ENCODE measurements at regions not wholly inside any gene's neighbourhood (a gene's known extent, or its start where the extent isn't known, plus 50 kb on each side); places are given as distances from the start of the nearest gene placed in this dataset.
"Not testable (repeated sequence)": the region's sequence is repeated elsewhere in the genome, so short reads cannot be mapped to it uniquely, and the experiment has no call there.

DNA sequence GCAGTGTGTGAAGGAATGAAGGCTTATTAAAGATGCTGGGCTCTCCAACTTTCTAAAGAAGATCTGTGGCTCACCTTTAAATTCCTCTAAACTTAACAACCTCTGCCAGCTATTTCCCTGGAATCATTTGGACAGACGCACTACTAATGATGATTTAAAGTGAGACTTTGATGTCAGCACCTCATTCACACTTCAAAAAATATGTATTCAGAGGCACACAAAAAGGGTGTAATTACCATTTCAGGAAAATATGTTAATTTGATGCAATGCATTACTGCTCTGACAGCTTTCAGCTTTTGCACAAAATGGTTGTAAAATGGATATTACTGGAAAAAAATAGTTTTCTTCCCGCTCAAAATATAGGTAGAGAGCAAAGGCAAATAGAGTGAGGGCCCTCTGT is 423.9 kb upstream of the ASIC2 start:
- intact Hi-C loops (cut with DNase I): no loop called here
- DNase-seq: no peak

DNA sequence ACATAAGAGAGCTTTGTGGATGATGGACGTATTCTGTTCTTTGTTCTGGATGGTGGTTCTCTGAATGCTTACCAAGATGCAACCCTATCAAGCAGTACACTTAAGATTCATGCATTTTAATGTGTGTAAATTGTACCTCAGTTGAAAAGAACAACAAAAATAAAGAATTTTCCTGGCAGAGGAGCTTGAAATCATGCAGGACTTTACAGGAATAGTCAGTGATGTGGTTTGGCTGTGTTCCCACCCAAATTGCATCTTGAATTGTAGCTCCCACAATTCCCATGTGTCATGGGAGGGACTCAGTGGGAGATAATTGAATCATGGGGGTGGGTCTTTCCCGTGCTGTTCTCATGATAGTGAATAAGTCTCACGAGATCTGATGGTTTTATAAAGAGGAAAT is 430.6 kb upstream of the ASIC2 start:
- DNase-seq; intact Hi-C loops (cut with DNase I): not testable (repeated sequence)

DNA sequence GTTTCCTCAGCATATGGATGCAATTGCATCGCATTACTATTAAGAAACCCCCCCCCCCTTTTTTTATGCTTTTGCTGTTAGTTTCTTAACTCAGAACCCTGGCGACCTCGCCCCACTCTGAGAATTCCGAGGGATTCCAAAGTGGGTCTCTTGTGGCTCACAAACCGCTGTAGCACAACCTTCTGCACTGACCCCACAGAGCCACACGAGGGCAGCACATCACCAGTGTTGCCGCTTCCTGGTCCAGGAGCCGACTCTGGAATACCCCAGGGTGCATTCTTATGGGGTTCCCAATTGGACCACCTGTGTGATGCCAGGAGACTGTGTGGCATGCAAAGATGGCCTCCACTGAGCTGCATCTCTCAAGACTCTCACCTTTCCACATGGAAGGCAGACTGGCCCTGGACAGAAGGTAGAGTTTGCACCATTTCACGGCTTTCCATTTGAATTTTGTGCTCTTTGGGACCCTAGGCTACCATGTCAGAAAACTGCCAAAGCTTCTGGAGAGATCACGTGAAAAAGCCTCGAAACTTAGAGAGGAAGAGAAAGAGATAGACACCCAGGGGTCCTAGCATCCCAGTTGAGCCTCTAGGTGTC is 432.7 kb upstream of the ASIC2 start:
- DNase-seq: peak in 35 of 42 donors; percentile 8 to 77 (median 32)
- intact Hi-C loops (cut with DNase I): no loop called here

DNA sequence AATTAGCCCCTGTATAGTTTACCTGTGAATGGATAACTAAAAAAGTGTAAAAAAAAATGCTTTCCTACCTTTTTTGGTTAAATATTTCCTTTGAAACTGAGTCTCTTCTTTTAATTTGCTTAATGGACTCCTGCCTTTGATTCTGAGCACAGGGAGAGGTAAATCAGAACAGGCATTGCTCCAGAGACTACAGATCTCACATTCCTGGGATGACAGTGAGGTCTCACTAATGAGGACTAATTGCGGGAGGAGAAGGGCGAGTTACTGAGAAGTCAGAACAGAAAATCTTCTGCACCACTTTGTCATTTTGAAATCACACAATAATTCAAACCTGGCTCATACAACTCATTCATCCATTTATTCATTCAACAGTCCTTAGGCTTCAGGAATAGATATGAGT is 437.0 kb upstream of the ASIC2 start:
- intact Hi-C loops (cut with DNase I): no loop called here
- no peak for DNase-seq

DNA sequence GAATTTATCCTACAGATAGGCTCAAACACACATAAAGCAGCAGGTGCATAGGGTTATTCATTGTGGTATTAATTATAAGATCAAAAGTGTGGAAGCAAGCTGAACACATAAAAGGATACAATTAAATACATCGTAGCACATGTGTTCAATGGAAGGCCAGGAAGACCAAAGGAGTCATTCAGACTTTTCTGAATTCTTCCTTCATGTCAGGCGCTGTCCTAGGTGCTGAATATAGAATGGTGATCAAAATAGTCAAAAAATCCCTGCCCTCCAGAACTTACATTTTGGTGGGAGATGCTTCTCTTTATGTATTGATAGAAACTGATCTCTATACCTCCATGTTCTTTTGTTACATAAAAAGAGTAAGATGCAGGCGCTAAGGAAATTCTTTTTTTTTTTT is 439.0 kb upstream of the ASIC2 start:
- DNase-seq: no peak
- intact Hi-C loops (cut with DNase I): no loop called here

DNA sequence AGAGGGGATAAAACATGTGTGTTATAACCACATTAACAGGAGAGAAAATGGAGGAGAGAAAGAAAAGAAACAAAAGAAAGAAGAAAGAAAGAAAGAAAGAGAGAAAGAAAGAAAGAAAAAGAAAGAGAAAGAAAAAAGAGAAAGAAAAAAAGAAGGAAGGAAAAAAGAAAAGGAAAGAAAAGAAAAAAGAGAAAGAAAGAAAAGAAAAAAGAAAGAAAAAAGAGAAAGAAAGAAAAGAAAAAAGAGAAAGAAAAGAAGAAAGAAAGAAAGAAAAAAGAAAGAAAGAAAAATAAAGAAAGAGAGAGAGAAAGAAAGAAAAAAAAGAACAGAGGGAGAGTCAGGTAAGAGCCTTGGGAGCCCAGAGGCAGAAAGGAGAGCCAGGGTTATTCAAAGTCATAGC is 446.6 kb upstream of the ASIC2 start:
- DNase-seq: no peak
- intact Hi-C loops (cut with DNase I): no loop called here

DNA sequence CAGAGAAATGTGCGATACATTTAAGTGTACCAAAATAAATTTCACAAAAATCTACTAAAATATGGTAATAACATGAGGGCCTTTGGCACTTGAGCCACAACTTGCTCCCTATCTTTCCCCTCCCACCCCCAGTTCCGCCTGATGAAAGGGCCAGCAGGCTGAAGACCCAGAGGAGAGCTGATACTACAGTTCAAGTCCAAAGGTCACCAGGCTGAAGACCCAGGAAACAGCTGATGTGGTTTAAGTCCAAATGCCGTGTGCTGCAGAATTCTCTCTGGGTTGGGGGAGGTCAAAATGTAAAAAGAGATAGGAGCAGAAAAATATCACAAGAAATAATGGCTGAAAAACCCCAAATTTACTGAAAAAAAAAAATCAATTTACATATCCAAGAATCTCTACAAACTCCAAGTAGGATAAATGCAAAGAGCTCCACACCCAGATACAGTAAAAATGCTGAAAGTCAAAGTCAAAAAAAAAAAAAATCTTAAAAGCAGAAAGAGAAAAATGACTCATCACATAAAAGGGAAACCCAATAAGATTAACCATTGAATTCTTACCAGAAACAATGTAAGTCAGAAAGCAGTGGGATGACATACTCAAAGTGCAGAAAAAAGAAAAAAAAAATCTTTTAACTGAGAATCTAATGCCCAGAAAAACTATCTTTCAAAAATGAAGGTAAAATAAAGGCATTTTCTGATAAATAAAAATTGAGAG is 452.1 kb upstream of the ASIC2 start:
- no peak for DNase-seq
- intact Hi-C loops (cut with DNase I): no loop called here

DNA sequence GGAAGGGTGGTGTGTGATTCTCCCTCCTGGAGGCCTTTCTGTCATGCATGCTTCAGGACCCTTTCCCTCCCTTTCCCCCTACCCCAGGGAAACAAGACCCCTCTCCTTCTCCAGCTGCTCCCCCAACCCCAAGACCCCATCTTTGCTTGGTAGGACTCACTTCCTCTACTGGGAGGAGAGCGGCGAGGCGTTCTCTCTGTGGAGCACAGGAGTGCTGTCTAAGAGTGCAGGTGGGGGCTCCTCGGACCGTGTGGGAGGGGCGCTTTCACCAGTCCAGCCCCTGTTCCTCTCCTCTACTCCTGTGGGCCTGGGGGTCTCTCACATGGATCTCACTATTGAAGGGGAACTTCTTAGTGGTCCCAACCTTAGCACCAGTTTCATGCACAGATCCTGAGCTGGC is 456.1 kb upstream of the ASIC2 start:
- no peak for DNase-seq
- intact Hi-C loops (cut with DNase I): no loop called here

DNA sequence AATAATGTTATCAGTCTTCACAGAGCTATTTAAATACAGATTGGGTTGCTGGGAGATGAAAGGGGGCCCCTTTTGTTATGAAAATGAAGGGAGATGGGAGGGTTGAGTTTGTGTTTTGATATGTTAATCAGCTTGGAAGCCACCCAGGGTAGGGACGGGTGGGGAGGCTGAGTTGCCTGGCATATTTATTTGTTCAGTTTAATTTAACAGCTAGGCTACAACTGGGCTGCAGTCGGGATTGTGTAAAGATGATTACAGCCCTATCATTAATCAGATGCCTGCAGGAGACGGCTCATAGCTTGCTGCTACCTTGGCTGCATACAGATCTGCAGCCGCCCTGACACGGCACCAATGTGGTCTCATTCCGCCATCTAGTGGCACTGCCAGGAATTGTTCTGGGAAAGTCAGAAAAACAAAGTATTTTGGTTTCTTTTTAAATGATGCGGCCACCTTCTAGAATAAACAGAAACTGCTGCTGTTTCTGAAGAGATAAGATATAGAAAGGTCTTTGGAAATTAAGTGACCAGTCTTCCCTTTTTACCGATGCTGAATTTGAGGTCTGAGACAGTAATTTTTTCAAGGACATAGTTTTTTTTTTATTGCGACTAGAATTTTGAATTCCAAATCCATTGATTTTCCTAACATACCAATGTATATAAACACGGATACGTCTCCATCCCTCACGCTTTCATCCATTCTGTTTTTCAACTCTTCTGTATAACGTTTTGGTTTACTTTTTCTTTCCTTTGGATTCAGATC is 458.0 kb upstream of the ASIC2 start:
- intact Hi-C loops (cut with DNase I): no loop called here
- peak; percentile 52 to 91 (median 80) for DNase-seq

DNA sequence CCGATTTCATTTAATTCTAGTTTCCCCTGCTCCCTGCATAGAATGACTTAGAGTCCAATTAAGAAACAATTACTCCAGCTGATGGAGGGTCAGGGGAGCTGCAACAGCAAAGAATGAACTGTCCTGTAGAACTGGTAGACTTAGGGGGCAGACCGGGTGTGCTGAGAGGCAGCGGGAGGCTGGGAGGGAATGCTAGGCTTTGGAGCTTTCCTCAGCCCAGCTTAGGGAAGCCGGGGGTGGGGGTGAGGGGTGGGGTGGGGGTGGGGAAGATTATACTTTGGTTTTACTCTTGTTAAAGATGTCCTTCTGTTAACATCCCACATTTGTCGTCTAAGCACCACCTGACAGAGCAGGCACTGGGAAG is 458.6 kb upstream of the ASIC2 start:
- no peak for DNase-seq
- intact Hi-C loops (cut with DNase I): no loop called here

DNA sequence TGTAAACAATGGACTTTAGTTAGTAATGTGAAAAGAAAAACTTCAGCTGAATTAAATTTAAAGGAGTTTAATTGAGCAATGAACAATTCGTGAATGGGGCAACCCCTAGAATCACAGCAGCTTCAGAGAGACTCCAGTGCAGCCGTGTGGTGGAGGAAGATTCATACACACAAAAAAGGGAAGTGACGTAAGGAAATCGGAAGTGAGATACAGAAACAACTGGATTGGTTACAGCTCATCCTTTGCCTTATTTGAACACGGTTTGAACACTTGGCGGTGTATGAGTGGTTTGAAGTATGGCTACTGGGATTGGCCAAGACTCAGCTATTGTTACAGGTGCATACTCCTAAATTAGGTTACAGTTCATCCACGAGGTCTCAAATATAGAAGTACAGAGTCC is 460.4 kb upstream of the ASIC2 start:
- DNase-seq: no peak
- intact Hi-C loops (cut with DNase I): no loop called here

DNA sequence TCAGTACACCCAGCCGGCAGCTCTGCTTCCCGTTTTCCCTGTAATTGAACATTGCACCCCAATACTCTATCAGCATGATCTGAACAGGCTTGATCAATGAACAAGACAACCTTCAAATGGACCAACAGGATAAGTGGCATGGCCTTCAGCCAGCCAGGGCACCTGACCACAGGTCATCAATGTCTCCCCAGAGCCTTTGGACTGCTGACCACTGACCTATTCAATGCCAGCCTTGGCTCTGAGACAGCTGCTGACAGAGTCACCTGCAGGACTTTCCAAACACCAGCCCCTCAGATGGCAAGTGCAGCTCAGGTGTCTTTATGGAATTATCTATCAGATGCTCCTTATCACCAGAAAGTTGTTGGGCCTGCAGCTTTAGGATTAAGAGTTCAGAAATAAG is 462.9 kb upstream of the ASIC2 start:
- intact Hi-C loops (cut with DNase I): no loop called here
- DNase-seq: no peak

DNA sequence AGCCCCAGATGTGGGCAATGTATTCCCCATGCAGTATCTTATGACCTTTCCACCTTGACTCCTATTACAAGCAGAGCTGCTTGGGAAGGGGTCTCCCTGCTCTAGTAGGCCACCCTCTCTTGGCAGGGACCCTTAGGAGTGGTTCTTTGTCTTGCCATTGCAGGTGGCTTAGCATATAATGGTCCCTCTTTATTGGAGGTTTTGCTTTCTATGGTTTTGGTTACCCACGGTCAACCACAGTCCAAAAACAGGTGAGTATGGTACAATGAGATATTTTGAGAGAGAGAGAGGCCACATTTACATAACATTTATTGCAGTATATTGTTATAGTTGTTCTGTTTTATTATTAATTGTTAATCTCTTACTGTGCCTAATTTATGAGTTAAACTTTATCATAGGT is 472.8 kb upstream of the ASIC2 start:
- intact Hi-C loops (cut with DNase I): no loop called here
- no peak for DNase-seq

DNA sequence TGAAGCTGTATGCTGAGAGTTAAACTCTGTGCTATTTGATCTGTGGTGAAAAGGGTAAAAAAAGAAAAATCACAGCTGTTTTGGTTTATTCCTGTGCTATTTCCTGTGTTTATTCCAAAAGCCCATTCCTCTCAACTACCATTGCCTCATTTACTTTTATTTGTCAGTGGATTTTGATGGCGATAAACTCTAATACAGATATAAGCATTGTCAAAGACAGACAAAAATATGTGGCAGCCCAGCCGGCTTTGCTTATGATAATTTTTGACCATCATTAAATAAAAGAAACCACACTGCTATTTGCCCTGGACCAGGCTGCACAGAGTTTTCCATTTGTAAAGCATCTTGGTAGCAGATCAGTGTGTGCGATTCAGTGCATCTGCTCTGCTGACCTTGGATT is 473.6 kb upstream of the ASIC2 start:
- intact Hi-C loops (cut with DNase I): no loop called here
- DNase-seq: no peak

DNA sequence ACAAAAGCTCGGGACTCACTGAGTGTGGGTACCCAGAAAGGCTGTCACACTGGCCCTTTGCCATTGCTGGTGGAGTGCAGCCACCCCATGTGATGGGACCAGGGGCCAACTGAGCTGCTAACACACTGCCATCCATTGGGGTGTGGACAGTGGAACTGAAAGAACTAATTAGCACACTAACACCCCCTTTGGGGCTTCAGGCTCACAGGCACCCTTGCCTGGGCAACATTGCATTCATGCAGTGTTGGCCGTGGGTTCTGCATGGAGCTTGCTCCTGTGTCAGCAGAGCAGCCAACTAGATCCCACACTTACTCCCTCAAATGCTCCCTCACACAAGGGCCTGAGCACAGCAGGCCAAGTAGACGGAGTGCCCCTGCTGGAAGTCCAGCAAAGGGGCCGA is 476.0 kb upstream of the ASIC2 start:
- peak in 3 of 42 donors; percentile 14 to 39 (median 29) for DNase-seq
- intact Hi-C loops (cut with DNase I): no loop called here

DNA sequence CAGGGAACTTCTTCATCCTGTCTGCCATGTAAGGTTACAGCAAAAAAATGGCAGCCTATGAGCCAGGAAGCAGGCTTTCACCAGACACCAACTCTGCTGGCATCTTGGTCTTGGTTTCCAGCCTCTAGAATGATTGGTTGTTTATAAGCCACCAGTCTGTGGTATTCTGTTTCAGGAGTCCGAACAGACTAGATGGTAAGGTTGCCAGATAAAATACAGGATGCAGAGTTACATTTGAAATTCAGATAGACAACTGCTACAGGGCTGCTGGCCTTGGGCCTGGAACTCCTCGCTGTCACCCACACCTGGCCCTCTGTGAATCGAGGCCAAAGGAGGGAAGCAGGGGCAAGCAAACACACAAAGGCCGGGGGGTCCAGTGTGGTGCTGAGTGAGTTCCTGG is 478.8 kb upstream of the CCL2 start:
- intact Hi-C loops (cut with DNase I): loop anchor here (5.0 kb wide), 1 partner anchor 386 kb away; no protein-coding TSS in a partner anchor

DNA sequence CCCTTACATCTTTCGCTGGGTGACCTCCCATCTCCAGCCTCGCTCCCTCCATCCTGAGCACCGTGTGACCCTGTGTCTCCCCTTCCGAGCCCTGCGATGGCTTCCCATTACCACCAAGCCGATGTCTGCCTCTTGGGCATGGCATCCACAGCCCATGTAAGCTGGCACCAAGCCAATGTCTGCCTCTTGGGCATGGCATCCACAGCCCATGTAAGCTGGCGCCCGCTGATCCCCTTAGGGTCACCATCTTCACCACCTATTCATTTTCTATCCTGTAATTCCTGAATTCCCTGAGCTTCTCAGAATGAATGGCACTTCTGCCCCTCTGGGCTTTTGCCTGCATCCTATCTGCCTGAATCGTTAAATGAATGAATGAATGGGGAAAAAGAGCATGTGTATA is 478.2 kb upstream of the CCL2 start:
- no peak for DNase-seq
- intact Hi-C loops (cut with DNase I): loop anchor here (5.0 kb wide), 1 partner anchor 385 kb away; no protein-coding TSS in a partner anchor

More for the DNA sequence above, 478.8 kb upstream of the CCL2 start:
- DNase-seq: no peak

DNA sequence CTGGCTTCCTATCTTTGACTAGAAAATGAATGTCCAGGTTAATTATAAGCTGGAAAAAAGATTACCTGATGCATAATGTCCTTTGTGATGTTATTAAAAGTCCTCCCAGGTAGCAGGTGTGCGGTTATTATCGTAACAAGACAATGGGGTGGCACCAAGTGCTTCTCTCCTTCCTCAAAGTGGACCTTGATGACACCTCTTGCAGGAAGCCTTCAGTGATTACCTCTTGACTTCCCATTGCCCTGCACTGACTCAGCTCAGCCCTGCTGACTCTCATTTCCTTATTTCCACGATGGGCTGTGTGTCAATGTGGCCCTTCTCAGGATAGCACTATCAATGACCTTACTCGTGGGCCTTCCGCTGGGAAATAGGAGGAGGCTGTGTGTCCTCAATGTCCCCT is 477.4 kb upstream of the CCL2 start:
- intact Hi-C loops (cut with DNase I): loop anchor here (5.0 kb wide), 1 partner anchor 385 kb away; no protein-coding TSS in a partner anchor
- no peak for DNase-seq

DNA sequence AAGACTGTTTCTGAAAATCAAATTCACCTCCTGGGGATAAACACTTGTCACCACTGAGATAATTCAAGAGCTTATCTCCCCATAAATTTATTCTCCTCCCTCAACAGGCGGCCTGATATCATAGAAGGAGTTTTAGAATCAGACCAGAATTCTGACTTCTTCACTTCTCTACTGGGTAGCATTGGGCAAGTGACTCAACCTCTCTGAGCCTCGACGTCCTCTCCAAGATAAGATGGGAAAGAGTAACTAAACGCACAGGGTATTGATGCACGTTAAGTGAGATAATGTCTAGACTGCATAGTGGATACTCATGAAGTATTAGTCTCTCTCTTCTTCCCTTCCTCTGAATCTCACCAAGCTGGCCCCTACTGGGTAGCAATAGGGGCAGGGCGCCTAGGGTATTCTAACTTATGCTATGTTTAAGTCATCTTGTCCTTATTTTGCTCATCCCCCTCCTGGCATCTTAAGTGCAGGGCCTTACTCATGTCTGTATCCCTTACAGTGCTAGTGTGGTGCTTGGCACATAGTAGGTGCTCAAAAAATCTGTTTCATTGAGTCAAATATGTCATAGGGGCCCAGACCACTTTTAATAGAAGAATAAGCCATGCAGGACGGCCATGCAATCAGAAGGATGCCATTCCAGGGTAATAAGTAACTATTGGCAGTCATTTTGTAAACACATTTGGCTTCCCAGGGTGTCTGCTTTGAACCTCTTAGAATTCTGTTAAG is 476.4 kb upstream of the CCL2 start:
- intact Hi-C loops (cut with DNase I): loop anchor here (5.0 kb wide), 1 partner anchor 384 kb away; no protein-coding TSS in a partner anchor
- DNase-seq: no peak

DNA sequence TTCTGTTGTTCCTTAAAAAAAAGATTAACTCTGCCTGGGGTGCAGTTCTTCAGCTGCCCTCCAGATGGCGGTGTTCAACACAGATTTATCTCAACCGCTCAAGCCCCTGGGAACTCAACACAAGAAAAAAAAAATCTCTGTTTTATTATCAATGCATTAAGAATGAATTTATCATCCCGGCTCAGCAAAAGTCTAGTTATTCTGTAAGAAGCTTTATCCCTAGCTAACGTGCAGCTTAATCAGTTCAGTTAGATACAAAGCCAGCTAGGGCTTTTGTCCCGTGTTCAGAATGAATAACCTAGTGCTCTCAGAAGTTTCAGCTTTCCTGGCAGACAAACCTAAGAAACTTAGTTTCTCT is 475.9 kb upstream of the CCL2 start:
- peak; percentile 22 to 84 (median 66) for DNase-seq
- intact Hi-C loops (cut with DNase I): loop anchor here (5.0 kb wide), 1 partner anchor 383 kb away; no protein-coding TSS in a partner anchor

Data from head of caudate nucleus (tissue), 42 donors.